ENCODE measurements at regions not wholly inside any gene's neighbourhood (a gene's known extent, or its start where the extent isn't known, plus 50 kb on each side); places are given as distances from the start of the nearest gene placed in this dataset.

DNA sequence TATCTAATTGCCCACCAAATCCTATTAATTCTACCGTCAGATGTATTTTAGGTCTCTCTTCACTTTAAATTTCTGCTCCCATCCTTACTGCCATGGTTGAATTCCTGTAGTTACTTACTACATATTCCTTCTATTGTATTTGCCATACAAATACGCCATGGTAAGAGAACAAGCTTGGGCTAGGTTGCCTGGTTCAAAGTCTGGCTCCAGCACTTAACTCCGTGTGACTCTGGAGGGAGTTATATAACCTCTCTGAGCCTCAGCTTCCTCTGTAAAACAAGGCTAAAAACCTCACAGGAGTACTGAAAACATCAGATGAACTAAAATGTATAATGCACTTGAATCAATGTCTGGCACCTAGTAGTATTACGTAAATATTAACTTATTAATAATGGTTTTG is 260.3 kb upstream of the RPS6KA3 start:
- CTCF ChIA-PET = interaction anchor here (0.5 to 3.5 kb wide), 16 partner anchors 8 to 959 kb away, joined by 3 to 32 read pairs (median 4); no protein-coding TSS in a partner anchor
- TF ChIP-seq ZNF19 (tag by site-specific recombination; IDR thresholded peaks at IDR 0.05; ENCODE audit: low read depth) = no peak
- no peak for TF ChIP-seq ZNF701 (tag by site-specific recombination; IDR thresholded peaks at IDR 0.05)
- no peak for TF ChIP-seq ZNF266 (tag by site-specific recombination; IDR thresholded peaks at IDR 0.05; ENCODE audit: low read depth)
- TF ChIP-seq, protein P1, sequence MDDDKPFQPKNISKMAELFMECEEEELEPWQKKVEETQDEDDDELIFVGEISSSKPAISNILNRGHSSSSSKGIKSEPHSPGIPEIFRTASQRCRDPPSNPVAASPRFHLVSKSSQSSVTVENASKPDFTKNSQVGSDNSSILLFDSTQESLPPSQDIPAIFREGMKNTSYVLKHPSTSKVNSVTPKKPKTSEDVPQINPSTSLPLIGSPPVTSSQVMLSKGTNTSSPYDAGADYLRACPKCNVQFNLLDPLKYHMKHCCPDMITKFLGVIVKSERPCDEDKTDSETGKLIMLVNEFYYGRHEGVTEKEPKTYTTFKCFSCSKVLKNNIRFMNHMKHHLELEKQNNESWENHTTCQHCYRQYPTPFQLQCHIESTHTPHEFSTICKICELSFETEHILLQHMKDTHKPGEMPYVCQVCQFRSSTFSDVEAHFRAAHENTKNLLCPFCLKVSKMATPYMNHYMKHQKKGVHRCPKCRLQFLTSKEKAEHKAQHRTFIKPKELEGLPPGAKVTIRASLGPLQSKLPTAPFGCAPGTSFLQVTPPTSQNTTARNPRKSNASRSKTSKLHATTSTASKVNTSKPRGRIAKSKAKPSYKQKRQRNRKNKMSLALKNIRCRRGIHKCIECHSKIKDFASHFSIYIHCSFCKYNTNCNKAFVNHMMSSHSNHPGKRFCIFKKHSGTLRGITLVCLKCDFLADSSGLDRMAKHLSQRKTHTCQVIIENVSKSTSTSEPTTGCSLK (tag by site-specific recombination; IDR thresholded peaks at IDR 0.05) = no peak
- no peak for TF ChIP-seq ZNF169 (tag by site-specific recombination; IDR thresholded peaks at IDR 0.05)
- TF ChIP-seq ZNF292 (tag by site-specific recombination; IDR thresholded peaks at IDR 0.05; ENCODE audit: borderline replicate concordance, low read depth) = no peak
- no peak for TF ChIP-seq ZNF529 (tag by site-specific recombination; IDR thresholded peaks at IDR 0.05; ENCODE audit: insufficient replicate concordance)
- no peak for TF ChIP-seq ZNF24 (tag by site-specific recombination; IDR thresholded peaks at IDR 0.05)
- TF ChIP-seq ZNF121 (tag by site-specific recombination; IDR thresholded peaks at IDR 0.05) = no peak
- TF ChIP-seq ZNF837 (tag by site-specific recombination; IDR thresholded peaks at IDR 0.05) = no peak
- no peak for TF ChIP-seq ZNF114 (tag by site-specific recombination; IDR thresholded peaks at IDR 0.05)
- TF ChIP-seq, protein P2, sequence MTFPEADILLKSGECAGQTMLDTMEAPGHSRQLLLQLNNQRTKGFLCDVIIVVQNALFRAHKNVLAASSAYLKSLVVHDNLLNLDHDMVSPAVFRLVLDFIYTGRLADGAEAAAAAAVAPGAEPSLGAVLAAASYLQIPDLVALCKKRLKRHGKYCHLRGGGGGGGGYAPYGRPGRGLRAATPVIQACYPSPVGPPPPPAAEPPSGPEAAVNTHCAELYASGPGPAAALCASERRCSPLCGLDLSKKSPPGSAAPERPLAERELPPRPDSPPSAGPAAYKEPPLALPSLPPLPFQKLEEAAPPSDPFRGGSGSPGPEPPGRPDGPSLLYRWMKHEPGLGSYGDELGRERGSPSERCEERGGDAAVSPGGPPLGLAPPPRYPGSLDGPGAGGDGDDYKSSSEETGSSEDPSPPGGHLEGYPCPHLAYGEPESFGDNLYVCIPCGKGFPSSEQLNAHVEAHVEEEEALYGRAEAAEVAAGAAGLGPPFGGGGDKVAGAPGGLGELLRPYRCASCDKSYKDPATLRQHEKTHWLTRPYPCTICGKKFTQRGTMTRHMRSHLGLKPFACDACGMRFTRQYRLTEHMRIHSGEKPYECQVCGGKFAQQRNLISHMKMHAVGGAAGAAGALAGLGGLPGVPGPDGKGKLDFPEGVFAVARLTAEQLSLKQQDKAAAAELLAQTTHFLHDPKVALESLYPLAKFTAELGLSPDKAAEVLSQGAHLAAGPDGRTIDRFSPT (tag by site-specific recombination; IDR thresholded peaks at IDR 0.05) = no peak
- no peak for TF ChIP-seq ZNF549 (tag by site-specific recombination; IDR thresholded peaks at IDR 0.05)
- TF ChIP-seq ZNF660 (tag by site-specific recombination; IDR thresholded peaks at IDR 0.05) = no peak
- no peak for TF ChIP-seq ZNF664 (tag by site-specific recombination; IDR thresholded peaks at IDR 0.05)
- TF ChIP-seq OVOL3 (tag by site-specific recombination; IDR thresholded peaks at IDR 0.05) = no peak
- TF ChIP-seq, protein P3, sequence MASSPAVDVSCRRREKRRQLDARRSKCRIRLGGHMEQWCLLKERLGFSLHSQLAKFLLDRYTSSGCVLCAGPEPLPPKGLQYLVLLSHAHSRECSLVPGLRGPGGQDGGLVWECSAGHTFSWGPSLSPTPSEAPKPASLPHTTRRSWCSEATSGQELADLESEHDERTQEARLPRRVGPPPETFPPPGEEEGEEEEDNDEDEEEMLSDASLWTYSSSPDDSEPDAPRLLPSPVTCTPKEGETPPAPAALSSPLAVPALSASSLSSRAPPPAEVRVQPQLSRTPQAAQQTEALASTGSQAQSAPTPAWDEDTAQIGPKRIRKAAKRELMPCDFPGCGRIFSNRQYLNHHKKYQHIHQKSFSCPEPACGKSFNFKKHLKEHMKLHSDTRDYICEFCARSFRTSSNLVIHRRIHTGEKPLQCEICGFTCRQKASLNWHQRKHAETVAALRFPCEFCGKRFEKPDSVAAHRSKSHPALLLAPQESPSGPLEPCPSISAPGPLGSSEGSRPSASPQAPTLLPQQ (tag by site-specific recombination; IDR thresholded peaks at IDR 0.05) = no peak
- TF ChIP-seq ZIC2 (tag by site-specific recombination; IDR thresholded peaks at IDR 0.05) = no peak
- Histone ChIP-seq H3K4me1 (ENCODE audit: control insufficient read depth, insufficient read depth, low read length) (no peaks in the 10 kb centered on the region), H3K27ac (ENCODE audit: extremely low read depth, low read depth, low read length) (no peak overlapping the region), H3K36me3 (ENCODE audit: control insufficient read depth in 2 of 2, insufficient read depth in 1 of 2, low read length in 2 of 2) (no peaks in the 10 kb centered on the region), H3K9me3 (ENCODE audit: control insufficient read depth, insufficient read depth, low read depth, low read length) (no peaks in the 10 kb centered on the region), H3K4me3 (ENCODE audit: low read depth, low read length) (no peak overlapping the region)
- POLR2A ChIA-PET = no interaction called here

DNA sequence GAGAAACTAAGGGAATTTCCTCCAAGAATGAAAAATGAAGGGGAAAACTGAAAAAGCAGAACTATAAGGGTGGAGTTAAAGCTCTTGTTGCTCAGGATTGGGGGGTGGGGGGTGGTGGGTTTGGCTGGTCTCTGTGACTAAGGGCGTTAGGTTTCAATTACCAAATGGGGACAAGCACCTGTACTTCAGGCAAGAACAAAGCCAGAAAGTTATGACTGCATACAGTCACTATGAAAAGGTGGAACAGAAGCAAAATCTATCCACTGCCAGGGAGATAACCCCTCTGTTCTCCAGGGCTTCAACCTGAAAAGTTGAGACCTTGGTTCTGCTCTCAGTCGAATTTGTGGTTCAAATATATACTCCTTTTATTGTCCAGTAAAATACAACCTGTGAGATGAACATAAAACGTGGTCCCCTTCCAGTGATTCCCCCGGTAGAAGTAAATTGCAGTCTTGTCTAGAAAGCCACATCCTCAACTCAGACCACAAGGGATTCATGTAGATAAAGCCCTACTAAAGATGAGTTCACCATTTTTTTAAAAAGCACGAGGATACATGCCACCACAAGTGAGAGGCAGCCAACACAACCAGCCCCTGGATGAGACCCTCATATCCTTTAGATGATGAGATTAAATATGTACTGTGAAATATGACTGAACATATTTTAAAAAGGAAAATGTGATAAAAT is 257.1 kb upstream of the RPS6KA3 start:
- Histone ChIP-seq H3K4me3 (ENCODE audit: low read depth, low read length) (no peak overlapping the region), H3K4me1 (ENCODE audit: control insufficient read depth, insufficient read depth, low read length) (no peaks in the 10 kb centered on the region), H3K36me3 (ENCODE audit: control insufficient read depth in 2 of 2, insufficient read depth in 1 of 2, low read length in 2 of 2) (no peaks in the 10 kb centered on the region), H3K27ac (ENCODE audit: extremely low read depth, low read depth, low read length) (no peak overlapping the region), H3K9me3 (ENCODE audit: control insufficient read depth, insufficient read depth, low read depth, low read length) (no peaks in the 10 kb centered on the region)
- CTCF ChIA-PET = no interaction called here
- POLR2A ChIA-PET = no interaction called here
- TF ChIP-seq, protein P4, sequence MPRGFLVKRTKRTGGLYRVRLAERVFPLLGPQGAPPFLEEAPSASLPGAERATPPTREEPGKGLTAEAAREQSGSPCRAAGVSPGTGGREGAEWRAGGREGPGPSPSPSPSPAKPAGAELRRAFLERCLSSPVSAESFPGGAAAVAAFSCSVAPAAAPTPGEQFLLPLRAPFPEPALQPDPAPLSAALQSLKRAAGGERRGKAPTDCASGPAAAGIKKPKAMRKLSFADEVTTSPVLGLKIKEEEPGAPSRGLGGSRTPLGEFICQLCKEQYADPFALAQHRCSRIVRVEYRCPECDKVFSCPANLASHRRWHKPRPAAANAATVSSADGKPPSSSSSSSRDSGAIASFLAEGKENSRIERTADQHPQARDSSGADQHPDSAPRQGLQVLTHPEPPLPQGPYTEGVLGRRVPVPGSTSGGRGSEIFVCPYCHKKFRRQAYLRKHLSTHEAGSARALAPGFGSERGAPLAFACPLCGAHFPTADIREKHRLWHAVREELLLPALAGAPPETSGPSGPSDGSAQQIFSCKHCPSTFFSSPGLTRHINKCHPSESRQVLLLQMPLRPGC (tag by site-specific recombination; IDR thresholded peaks at IDR 0.05) = no peak
- TF ChIP-seq, protein P5, sequence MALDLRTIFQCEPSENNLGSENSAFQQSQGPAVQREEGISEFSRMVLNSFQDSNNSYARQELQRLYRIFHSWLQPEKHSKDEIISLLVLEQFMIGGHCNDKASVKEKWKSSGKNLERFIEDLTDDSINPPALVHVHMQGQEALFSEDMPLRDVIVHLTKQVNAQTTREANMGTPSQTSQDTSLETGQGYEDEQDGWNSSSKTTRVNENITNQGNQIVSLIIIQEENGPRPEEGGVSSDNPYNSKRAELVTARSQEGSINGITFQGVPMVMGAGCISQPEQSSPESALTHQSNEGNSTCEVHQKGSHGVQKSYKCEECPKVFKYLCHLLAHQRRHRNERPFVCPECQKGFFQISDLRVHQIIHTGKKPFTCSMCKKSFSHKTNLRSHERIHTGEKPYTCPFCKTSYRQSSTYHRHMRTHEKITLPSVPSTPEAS (tag by site-specific recombination; IDR thresholded peaks at IDR 0.05) = no peak
- TF ChIP-seq GLI2 (tag by site-specific recombination; IDR thresholded peaks at IDR 0.05; ENCODE audit: borderline replicate concordance, low read depth) = no peak
- TF ChIP-seq ZFP3 (tag by site-specific recombination; IDR thresholded peaks at IDR 0.05; ENCODE audit: low read depth) = no peak
- no peak for TF ChIP-seq ZNF433 (tag by site-specific recombination; IDR thresholded peaks at IDR 0.05; ENCODE audit: low read depth)
- TF ChIP-seq SALL2 (tag by site-specific recombination; IDR thresholded peaks at IDR 0.05; ENCODE audit: borderline replicate concordance) = no peak
- TF ChIP-seq SP7 (tag by site-specific recombination; IDR thresholded peaks at IDR 0.05) = no peak
- TF ChIP-seq SETDB1 (IDR thresholded peaks at IDR 0.05; ENCODE audit: insufficient read length, low read length) = no peak
- no peak for TF ChIP-seq KLF1 (tag by site-specific recombination; IDR thresholded peaks at IDR 0.05)
